ENCODE measurements at regions not wholly inside any gene's neighbourhood (a gene's known extent, or its start where the extent isn't known, plus 50 kb on each side); places are given as distances from the start of the nearest gene placed in this dataset.
"Not testable (repeated sequence)": the region's sequence is repeated elsewhere in the genome, so short reads cannot be mapped to it uniquely, and the experiment has no call there.

DNA sequence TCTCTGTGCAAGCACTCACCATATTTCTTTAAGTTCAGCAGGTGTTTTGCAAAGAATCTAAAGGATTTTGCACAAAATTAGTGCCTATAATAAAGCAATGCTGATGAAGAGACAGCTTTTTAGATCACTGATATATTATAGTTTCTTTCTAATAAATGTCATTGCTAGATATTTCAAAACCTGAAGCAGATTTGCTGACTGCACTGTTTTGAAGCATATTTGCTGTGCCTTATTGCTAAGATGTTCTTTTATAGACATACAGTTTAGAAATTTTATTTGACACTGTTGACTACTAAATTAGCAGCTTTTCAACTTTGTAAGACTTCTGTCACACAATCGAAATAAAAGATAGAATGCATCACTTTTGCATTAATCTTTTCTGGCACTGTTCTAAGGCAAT is 620.9 kb upstream of the CELF4 start:
- no peaks in the 10 kb centered on the region for H3K27me3 ChIP-seq (ENCODE audit: control insufficient read depth in 1 of 2, insufficient read depth in 2 of 2, low read length in 2 of 2)
- H3K4me1 ChIP-seq (ENCODE audit: control insufficient read depth in 2 of 2, insufficient read depth in 2 of 2, low read length in 1 of 2), result no peaks in the 10 kb centered on the region
- H3K9me3 ChIP-seq (ENCODE audit: control insufficient read depth in 2 of 2, insufficient read depth in 1 of 2, low read depth in 1 of 2, low read length in 1 of 2), result no peaks in the 10 kb centered on the region
- WGBS, 2 donors, result 57 to 74% methylated on average over 1 of the region's 1 CpG
- H3K36me3 ChIP-seq (ENCODE audit: control insufficient read depth in 2 of 2, insufficient read depth in 2 of 2, low read length in 1 of 2), result no peaks in the 10 kb centered on the region
- H3K4me3 ChIP-seq (ENCODE audit: low read depth in 1 of 2, low read length in 2 of 2), result no peak overlapping the region
- no peak overlapping the region for H3K27ac ChIP-seq (ENCODE audit: low read depth in 2 of 2, low read length in 1 of 2)

DNA sequence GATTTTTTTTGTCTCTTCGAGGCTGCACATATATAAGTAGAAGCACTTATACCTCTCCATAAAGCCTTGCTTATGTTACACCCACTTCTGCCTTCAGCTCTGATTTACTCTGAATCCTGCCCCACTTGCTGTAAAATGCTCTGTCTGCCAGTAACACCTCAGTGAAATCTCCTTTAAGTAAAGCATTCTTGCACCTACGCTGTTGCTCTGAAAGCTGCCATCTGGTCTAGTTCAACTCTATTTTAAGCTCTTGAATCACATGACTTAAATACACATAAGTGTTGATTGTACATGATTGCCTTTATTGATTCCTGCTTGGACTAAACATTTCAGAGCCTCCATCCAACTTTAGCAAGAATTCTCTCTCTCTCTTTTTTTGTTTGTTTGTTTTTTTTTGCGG is 609.0 kb upstream of the CELF4 start:
- WGBS, 2 donors, result 52 to 53% methylated on average over 3 of the region's 3 CpGs
- Histone ChIP-seq H3K9me3 (ENCODE audit: control insufficient read depth in 2 of 2, insufficient read depth in 1 of 2, low read depth in 1 of 2, low read length in 1 of 2) (no peaks in the 10 kb centered on the region), H3K27ac (ENCODE audit: low read depth in 2 of 2, low read length in 1 of 2) (no peak overlapping the region), H3K27me3 (ENCODE audit: control insufficient read depth in 1 of 2, insufficient read depth in 2 of 2, low read length in 2 of 2) (no peaks in the 10 kb centered on the region), H3K4me1 (ENCODE audit: control insufficient read depth in 2 of 2, insufficient read depth in 2 of 2, low read length in 1 of 2) (no peaks in the 10 kb centered on the region), H3K4me3 (ENCODE audit: low read depth in 1 of 2, low read length in 2 of 2) (no peak overlapping the region), H3K36me3 (ENCODE audit: control insufficient read depth in 2 of 2, insufficient read depth in 2 of 2, low read length in 1 of 2) (no peaks in the 10 kb centered on the region)

DNA sequence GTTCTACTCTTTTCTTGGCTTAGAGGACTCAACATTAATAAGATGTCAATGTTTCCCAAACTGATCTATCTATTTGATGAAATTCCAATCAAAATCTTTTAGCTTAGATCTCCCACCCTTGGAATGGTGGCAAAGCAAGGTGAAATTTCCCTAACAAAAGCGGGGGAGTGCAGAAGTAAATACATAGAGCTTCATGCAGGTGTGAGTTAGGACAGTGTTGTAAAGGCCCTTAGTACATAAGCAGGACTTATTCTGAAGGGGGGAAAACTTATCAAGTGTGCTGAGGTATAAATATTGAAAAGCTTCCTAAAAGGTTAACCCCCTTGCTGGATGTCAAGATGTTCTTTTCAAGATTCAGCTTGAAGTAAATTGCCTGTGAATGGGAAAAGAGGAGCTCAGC is 608.6 kb upstream of the CELF4 start:
- Histone ChIP-seq H3K9me3 (ENCODE audit: control insufficient read depth in 2 of 2, insufficient read depth in 1 of 2, low read depth in 1 of 2, low read length in 1 of 2) (no peaks in the 10 kb centered on the region), H3K27ac (ENCODE audit: low read depth in 2 of 2, low read length in 1 of 2) (no peak overlapping the region), H3K36me3 (ENCODE audit: control insufficient read depth in 2 of 2, insufficient read depth in 2 of 2, low read length in 1 of 2) (no peaks in the 10 kb centered on the region), H3K4me1 (ENCODE audit: control insufficient read depth in 2 of 2, insufficient read depth in 2 of 2, low read length in 1 of 2) (no peaks in the 10 kb centered on the region), H3K4me3 (ENCODE audit: low read depth in 1 of 2, low read length in 2 of 2) (no peak overlapping the region), H3K27me3 (ENCODE audit: control insufficient read depth in 1 of 2, insufficient read depth in 2 of 2, low read length in 2 of 2) (no peaks in the 10 kb centered on the region)
- 88% methylated on average over 1 of the region's 1 CpG for WGBS, 2 donors

DNA sequence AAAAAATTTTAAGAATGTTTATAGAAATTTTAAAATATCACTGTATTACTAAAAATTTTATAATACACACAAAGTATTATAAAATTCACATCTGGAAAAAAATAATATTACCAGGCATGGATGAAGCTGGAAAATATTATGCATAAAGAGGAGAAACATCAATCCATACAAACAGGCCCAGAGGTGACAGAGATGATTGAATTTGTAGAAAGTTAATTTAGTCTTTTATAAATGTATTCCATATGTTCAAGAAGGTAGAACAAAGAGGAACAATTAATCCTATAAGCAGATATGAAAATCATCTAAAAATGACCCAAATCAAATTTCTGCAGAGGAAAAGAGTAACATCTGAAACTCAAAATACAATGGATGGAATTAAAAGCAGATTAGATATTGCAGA is 605.2 kb upstream of the CELF4 start:
- Histone ChIP-seq H3K36me3 (ENCODE audit: control insufficient read depth in 2 of 2, insufficient read depth in 2 of 2, low read length in 1 of 2) (no peaks in the 10 kb centered on the region), H3K9me3 (ENCODE audit: control insufficient read depth in 2 of 2, insufficient read depth in 1 of 2, low read depth in 1 of 2, low read length in 1 of 2) (no peaks in the 10 kb centered on the region), H3K4me1 (ENCODE audit: control insufficient read depth in 2 of 2, insufficient read depth in 2 of 2, low read length in 1 of 2) (no peaks in the 10 kb centered on the region), H3K4me3 (ENCODE audit: low read depth in 1 of 2, low read length in 2 of 2) (no peak overlapping the region), H3K27me3 (ENCODE audit: control insufficient read depth in 1 of 2, insufficient read depth in 2 of 2, low read length in 2 of 2) (no peaks in the 10 kb centered on the region), H3K27ac (ENCODE audit: low read depth in 2 of 2, low read length in 1 of 2) (no peak overlapping the region)

DNA sequence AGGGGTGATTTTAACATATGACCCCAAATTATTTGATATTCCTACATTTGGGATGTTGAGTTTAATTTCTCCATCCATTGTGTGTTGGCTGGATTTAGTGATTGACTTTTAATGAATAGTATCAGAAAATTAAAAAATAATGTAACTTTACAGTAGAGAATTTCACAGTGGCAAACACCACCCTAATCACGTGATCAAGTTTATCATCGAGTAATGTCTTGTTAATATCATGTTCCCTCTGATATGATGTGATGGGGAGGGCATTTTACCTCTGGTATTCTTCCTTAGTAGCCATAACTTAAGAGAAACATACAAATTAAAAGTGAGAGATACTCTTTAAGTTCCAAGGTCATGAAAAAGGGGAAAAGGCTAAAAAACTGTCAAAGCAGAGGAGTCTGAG is 602.0 kb upstream of the CELF4 start:
- no peak overlapping the region for H3K27ac ChIP-seq (ENCODE audit: low read depth in 2 of 2, low read length in 1 of 2)
- no peaks in the 10 kb centered on the region for H3K36me3 ChIP-seq (ENCODE audit: control insufficient read depth in 2 of 2, insufficient read depth in 2 of 2, low read length in 1 of 2)
- WGBS, 2 donors, result 83 to 84% methylated on average over 2 of the region's 2 CpGs
- H3K4me3 ChIP-seq (ENCODE audit: low read depth in 1 of 2, low read length in 2 of 2), result no peak overlapping the region
- no peaks in the 10 kb centered on the region for H3K9me3 ChIP-seq (ENCODE audit: control insufficient read depth in 2 of 2, insufficient read depth in 1 of 2, low read depth in 1 of 2, low read length in 1 of 2)
- no peaks in the 10 kb centered on the region for H3K27me3 ChIP-seq (ENCODE audit: control insufficient read depth in 1 of 2, insufficient read depth in 2 of 2, low read length in 2 of 2)
- no peaks in the 10 kb centered on the region for H3K4me1 ChIP-seq (ENCODE audit: control insufficient read depth in 2 of 2, insufficient read depth in 2 of 2, low read length in 1 of 2)

DNA sequence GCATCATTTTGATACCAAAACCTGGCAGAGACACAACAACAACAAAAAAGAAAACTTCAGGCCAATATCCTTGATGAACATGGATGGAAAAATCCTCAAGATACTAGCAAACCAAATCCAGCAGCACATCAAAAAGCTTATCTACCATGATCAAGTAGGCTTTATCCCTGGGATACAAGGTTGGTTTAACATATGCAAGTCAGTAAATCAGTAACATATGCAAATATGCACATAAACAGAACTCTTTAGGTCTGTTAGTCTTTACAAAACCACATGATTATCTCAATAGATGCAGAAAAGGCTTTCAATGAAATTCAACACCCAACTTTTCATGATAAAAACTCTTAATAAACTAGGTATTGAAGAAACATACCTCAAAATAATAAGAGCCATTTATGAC is 587.5 kb upstream of the CELF4 start:
- not testable (repeated sequence) for H3K27ac ChIP-seq (ENCODE audit: low read depth in 2 of 2, low read length in 1 of 2); H3K9me3 ChIP-seq (ENCODE audit: control insufficient read depth in 2 of 2, insufficient read depth in 1 of 2, low read depth in 1 of 2, low read length in 1 of 2); H3K27me3 ChIP-seq (ENCODE audit: control insufficient read depth in 1 of 2, insufficient read depth in 2 of 2, low read length in 2 of 2); H3K4me1 ChIP-seq (ENCODE audit: control insufficient read depth in 2 of 2, insufficient read depth in 2 of 2, low read length in 1 of 2); H3K4me3 ChIP-seq (ENCODE audit: low read depth in 1 of 2, low read length in 2 of 2); H3K36me3 ChIP-seq (ENCODE audit: control insufficient read depth in 2 of 2, insufficient read depth in 2 of 2, low read length in 1 of 2)

DNA sequence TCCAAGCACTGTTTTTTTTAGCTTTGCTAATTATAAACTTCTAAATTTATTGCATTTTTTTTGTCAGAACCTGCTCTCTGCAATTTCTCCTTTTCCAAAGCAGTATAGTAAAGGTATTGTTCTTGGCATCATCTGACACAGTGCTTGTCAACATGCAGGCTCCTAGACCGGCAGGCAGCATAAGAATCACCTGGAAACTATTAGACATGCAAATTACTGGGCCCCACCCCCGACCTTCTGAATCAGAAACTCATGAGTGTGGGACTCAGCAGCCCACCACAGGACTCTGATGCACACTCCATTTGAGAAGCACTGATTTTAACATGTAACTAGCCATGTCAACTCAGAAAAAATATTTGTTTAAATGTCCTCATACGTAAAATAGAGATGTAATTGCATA is 551.1 kb upstream of the CELF4 start:
- Histone ChIP-seq H3K4me3 (ENCODE audit: low read depth in 1 of 2, low read length in 2 of 2) (no peak overlapping the region), H3K27ac (ENCODE audit: low read depth in 2 of 2, low read length in 1 of 2) (no peak overlapping the region), H3K36me3 (ENCODE audit: control insufficient read depth in 2 of 2, insufficient read depth in 2 of 2, low read length in 1 of 2) (no peaks in the 10 kb centered on the region), H3K4me1 (ENCODE audit: control insufficient read depth in 2 of 2, insufficient read depth in 2 of 2, low read length in 1 of 2) (no peaks in the 10 kb centered on the region), H3K27me3 (ENCODE audit: control insufficient read depth in 1 of 2, insufficient read depth in 2 of 2, low read length in 2 of 2) (no peaks in the 10 kb centered on the region), H3K9me3 (ENCODE audit: control insufficient read depth in 2 of 2, insufficient read depth in 1 of 2, low read depth in 1 of 2, low read length in 1 of 2) (no peaks in the 10 kb centered on the region)
- 59 to 65% methylated on average over 3 of the region's 3 CpGs for WGBS, 2 donors

DNA sequence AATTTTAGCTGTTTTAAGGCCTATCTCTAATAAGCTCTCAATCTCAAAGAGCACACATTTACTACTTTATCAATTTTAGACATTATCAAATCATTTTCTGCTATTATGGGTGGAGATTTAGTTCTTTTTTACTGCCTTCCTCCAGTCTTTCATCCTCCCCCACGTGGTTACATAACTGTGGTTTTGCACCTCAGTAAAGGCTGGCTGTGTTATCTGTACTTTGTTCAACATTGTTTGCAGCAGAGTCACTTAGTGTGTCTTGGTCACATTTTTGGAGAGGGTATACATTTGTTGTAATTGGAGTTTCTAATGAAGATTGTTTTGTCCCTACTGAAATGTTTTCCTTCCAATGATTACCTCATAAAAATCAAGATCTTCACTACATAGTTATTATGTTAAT is 549.6 kb upstream of the CELF4 start:
- no peak overlapping the region for H3K4me3 ChIP-seq (ENCODE audit: low read depth in 1 of 2, low read length in 2 of 2)
- no peaks in the 10 kb centered on the region for H3K9me3 ChIP-seq (ENCODE audit: control insufficient read depth in 2 of 2, insufficient read depth in 1 of 2, low read depth in 1 of 2, low read length in 1 of 2)
- H3K27ac ChIP-seq (ENCODE audit: low read depth in 2 of 2, low read length in 1 of 2), result no peak overlapping the region
- 38 to 55% methylated on average over 1 of the region's 1 CpG for WGBS, 2 donors
- H3K4me1 ChIP-seq (ENCODE audit: control insufficient read depth in 2 of 2, insufficient read depth in 2 of 2, low read length in 1 of 2), result no peaks in the 10 kb centered on the region
- no peaks in the 10 kb centered on the region for H3K27me3 ChIP-seq (ENCODE audit: control insufficient read depth in 1 of 2, insufficient read depth in 2 of 2, low read length in 2 of 2)
- H3K36me3 ChIP-seq (ENCODE audit: control insufficient read depth in 2 of 2, insufficient read depth in 2 of 2, low read length in 1 of 2), result no peaks in the 10 kb centered on the region

DNA sequence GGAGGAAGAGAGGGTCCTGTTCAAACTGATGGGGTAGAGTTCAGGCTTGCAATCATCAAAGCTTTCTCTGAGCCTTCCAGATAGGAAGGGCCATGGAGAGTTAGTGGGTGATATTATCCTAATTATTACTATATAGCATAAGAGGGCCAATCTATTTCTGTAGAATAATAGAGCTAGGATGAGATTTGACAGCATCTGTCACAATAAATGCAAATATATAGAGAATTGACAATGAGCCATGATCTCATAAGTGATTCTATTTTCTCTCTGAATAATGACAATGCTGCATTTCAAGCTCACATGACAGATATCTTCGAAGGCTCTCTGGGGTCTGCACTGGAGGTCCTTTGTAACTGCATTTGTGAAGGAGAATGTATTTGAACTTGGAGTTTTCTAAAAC is 521.9 kb upstream of the CELF4 start:
- Histone ChIP-seq H3K9me3 (ENCODE audit: control insufficient read depth in 2 of 2, insufficient read depth in 1 of 2, low read depth in 1 of 2, low read length in 1 of 2) (no peaks in the 10 kb centered on the region), H3K36me3 (ENCODE audit: control insufficient read depth in 2 of 2, insufficient read depth in 2 of 2, low read length in 1 of 2) (no peaks in the 10 kb centered on the region), H3K27ac (ENCODE audit: low read depth in 2 of 2, low read length in 1 of 2) (no peak overlapping the region), H3K27me3 (ENCODE audit: control insufficient read depth in 1 of 2, insufficient read depth in 2 of 2, low read length in 2 of 2) (no peaks in the 10 kb centered on the region), H3K4me3 (ENCODE audit: low read depth in 1 of 2, low read length in 2 of 2) (no peak overlapping the region), H3K4me1 (ENCODE audit: control insufficient read depth in 2 of 2, insufficient read depth in 2 of 2, low read length in 1 of 2) (no peaks in the 10 kb centered on the region)
- 73 to 85% methylated on average over 1 of the region's 1 CpG for WGBS, 2 donors

DNA sequence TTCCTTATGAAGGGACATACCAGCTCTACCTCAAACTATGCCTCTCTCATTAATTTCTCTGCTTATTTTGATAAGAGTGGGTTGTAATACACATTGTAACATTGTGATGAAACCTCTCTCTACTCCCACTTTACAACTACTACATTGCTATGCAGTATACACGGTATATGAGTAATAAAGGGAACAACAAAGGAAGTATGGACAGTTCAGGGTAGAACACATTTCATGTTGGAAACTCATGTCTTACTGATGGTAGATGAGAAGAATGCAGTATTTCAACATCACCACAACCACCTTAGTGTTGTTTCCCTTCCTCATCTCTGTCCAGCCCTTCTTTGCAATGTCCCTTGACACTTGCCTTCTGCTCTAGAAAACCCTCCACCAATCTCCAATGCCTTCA is 515.9 kb upstream of the CELF4 start:
- Histone ChIP-seq H3K36me3 (ENCODE audit: control insufficient read depth in 2 of 2, insufficient read depth in 2 of 2, low read length in 1 of 2) (no peaks in the 10 kb centered on the region), H3K27me3 (ENCODE audit: control insufficient read depth in 1 of 2, insufficient read depth in 2 of 2, low read length in 2 of 2) (no peaks in the 10 kb centered on the region), H3K4me3 (ENCODE audit: low read depth in 1 of 2, low read length in 2 of 2) (no peak overlapping the region), H3K9me3 (ENCODE audit: control insufficient read depth in 2 of 2, insufficient read depth in 1 of 2, low read depth in 1 of 2, low read length in 1 of 2) (no peaks in the 10 kb centered on the region), H3K27ac (ENCODE audit: low read depth in 2 of 2, low read length in 1 of 2) (no peak overlapping the region), H3K4me1 (ENCODE audit: control insufficient read depth in 2 of 2, insufficient read depth in 2 of 2, low read length in 1 of 2) (no peaks in the 10 kb centered on the region)
- WGBS, 2 donors, result 79 to 80% methylated on average over 1 of the region's 1 CpG

Data from esophagus (tissue), 2 donors.